ENCODE measurements at regions not wholly inside any gene's neighbourhood (a gene's known extent, or its start where the extent isn't known, plus 50 kb on each side); places are given as distances from the start of the nearest gene placed in this dataset.

DNA sequence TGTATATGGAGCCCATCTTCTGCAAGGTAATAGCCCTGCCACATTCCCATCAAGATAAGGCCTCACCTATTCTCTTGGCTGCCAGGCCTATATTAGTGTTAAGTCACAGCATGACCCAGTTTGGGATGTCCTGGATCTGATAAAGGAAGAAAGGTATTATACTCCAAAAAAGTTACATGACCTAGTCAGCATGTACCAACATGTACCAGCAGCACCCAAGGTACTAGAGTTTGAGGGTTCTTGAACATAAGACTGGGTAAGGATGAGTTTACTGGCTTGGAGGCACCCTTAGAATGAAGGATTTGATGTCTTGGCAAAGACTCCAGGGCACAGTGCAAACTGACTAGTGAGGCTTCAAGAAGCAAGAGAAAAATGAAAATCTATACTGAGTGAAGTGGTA lies 232.5 kb downstream of the SQOR start:
- TF ChIP-seq, protein P1, sequence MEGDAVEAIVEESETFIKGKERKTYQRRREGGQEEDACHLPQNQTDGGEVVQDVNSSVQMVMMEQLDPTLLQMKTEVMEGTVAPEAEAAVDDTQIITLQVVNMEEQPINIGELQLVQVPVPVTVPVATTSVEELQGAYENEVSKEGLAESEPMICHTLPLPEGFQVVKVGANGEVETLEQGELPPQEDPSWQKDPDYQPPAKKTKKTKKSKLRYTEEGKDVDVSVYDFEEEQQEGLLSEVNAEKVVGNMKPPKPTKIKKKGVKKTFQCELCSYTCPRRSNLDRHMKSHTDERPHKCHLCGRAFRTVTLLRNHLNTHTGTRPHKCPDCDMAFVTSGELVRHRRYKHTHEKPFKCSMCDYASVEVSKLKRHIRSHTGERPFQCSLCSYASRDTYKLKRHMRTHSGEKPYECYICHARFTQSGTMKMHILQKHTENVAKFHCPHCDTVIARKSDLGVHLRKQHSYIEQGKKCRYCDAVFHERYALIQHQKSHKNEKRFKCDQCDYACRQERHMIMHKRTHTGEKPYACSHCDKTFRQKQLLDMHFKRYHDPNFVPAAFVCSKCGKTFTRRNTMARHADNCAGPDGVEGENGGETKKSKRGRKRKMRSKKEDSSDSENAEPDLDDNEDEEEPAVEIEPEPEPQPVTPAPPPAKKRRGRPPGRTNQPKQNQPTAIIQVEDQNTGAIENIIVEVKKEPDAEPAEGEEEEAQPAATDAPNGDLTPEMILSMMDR (conservative IDR thresholded peaks at IDR 0.05): no peak
- H3K27me3 ChIP-seq (ENCODE audit: insufficient read depth, low read length): no peaks in the 10 kb centered on the region

More for the DNA sequence above, 232.5 kb downstream of the SQOR start:
- Histone ChIP-seq H3K79me1 (ENCODE audit: insufficient read depth, low read depth, low read length, poor library complexity, severe bottlenecking) (no peaks in the 10 kb centered on the region), H3K4me2 (ENCODE audit: insufficient read depth, insufficient read length, low read length) (no peak overlapping the region), H2BK5ac (ENCODE audit: insufficient read length, low read length) (no peak overlapping the region), H4K8ac (replicated peaks; ENCODE audit: insufficient read length, low read depth, low read length) (no peak overlapping the region), H3K23ac (ENCODE audit: insufficient read length, low read depth, low read length) (no peak overlapping the region), H2AFZ (ENCODE audit: low read length) (no peak overlapping the region), H2BK20ac (ENCODE audit: low read depth, low read length, poor library complexity, severe bottlenecking) (no peak overlapping the region), H3K4me1 (ENCODE audit: insufficient read depth, low read length) (no peaks in the 10 kb centered on the region), H4K5ac (ENCODE audit: insufficient read length, low read depth, low read length) (no peak overlapping the region), H3K27ac (ENCODE audit: insufficient read length, low read depth, low read length) (no peak overlapping the region), H3K9ac (ENCODE audit: extremely low read depth, insufficient read length, low read length) (no peak overlapping the region), H2AK5ac (ENCODE audit: insufficient read length, low read length) (no peak overlapping the region), H3K4ac (ENCODE audit: low read depth, low read length) (no peak overlapping the region), H3K23me2 (ENCODE audit: insufficient read length, low read depth, low read length, poor library complexity, severe bottlenecking) (no peaks in the 10 kb centered on the region), H2BK120ac (ENCODE audit: low read depth, low read length, poor library complexity, severe bottlenecking) (no peak overlapping the region), H3K9me3 (ENCODE audit: control insufficient read depth, low read depth, low read length) (no peaks in the 10 kb centered on the region), H3K18ac (ENCODE audit: insufficient read length, low read depth, low read length) (no peak overlapping the region), H3K14ac (ENCODE audit: insufficient read depth, low read length) (no peak overlapping the region), H3K79me2 (ENCODE audit: insufficient read depth, low read length) (no peaks in the 10 kb centered on the region), H4K20me1 (ENCODE audit: control insufficient read depth, insufficient read depth, insufficient read length) (no peaks in the 10 kb centered on the region), H4K91ac (ENCODE audit: insufficient read length, low read depth, low read length) (no peak overlapping the region), H3K56ac (ENCODE audit: insufficient read length, low read depth, low read length) (no peak overlapping the region), H3T11ph (ENCODE audit: low read length) (no peak overlapping the region), H2BK15ac (ENCODE audit: low read depth, low read length) (no peak overlapping the region), H2BK12ac (ENCODE audit: insufficient read length, low read depth, low read length) (no peak overlapping the region)
- DNase-seq: no peak
- H3K9me3 Mint-ChIP-seq: peaks cover 12 to 15% of the 10 kb centered on the region in 2 experiments
- no peaks in the 10 kb centered on the region; the same call in 1 of the 2 replicates for H3K27me3 Mint-ChIP-seq (ENCODE audit: low read depth)
- H3K27ac Mint-ChIP-seq: no peak overlapping the region
- no peak overlapping the region for H3K4me3 Mint-ChIP-seq
- H3K4me1 Mint-ChIP-seq: no peaks in the 10 kb centered on the region
- H3K36me3 Mint-ChIP-seq (ENCODE audit: insufficient read depth in 1 of 3, low read depth in 3 of 3): peaks cover 0 to 7% (median 0%) of the 10 kb centered on the region in 3 experiments; a peak in 3 of 7 replicates

Data from H9 (cell line).